Glomerular visceral epithelial cell (primary cell): ENCODE measurements at regions not wholly inside any gene's neighbourhood (a gene's known extent, or its start where the extent isn't known, plus 50 kb on each side); places are given as distances from the start of the nearest gene placed in this dataset.

Experiments
- DNase-seq: peaks from one replicate; pipeline ENCODE4 v3.0.0-alpha.2; 2016; ENCODE audit errors: extremely low spot score

DNA sequence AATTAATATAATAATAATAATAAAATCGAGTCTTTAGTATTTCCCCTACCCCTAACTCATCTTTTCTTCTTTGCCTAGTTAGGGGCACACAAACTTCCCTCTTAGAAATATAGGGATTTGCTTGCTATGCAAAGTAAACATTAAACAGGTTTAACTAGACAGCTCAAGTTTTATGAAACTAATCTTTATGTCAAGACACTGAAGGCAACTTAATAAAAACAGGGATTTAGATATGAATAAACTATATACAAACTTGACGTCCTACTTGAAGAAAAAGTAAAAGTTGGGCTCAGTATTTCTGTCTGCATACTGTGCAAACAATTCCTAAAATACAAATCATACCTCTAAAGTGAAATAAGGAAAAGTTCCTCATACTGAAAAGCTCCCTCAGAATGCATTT is 52.1 kb upstream of the CAV2 start:
- DNase-seq: no peak

DNA sequence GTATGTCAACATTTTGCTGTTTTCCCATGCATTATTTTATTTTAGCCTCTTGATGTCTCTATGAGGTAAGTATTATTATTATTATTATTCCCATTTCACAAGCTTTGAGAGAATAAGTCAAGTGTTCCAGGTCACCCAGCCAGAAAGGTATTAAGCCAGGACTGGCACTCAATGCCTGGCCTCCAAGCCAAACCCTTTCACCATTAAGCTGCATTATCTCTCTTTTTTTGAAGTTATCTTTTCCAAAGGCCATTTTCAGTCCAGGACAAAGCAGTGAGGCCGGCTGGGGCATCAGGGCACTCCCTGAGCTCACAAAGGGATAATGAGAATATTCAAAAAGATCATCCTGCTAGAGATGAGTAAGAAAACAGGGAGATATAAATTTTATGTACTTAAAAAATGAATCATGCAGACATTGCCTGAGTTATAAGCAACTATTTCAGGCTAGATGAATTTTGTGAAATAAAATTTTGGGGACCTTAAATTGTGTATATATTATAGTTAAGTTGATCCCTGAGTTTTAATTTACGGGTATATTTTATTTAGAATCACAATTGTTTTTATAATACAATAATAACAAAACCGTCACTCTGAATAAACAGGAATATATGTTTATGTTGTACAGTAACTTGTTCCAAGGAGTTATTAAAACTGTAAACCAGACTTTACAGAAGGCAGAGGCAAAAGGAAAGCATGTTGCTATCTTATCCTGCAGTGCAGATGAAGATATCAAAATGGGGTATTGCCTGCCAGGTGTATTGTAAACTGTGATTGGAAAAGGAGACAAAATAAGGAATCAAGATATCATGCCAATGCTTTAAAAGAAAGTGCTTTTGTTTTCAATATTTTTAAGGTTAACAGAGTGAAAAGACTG is 51.3 kb upstream of the CAV2 start:
- DNase-seq: no peak

DNA sequence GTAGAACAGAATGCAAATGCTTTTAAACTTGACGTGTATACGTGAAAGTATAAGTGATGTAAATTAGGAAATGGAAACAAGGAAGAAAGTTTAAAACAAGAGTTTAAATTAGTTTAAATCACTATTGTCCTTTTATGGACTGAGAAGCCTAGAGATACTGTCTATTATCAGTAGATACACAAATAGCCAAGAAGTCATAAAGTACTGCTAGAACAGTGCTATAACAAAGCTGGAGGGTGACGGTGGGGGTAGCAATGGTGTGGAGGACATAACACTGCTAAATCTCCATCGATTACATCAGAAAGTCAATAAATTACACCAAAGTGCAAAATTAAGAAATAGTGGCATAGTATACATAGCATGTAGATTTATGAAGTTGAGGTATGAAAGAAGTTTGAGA is 50.1 kb upstream of the CAV2 start:
- no peak for DNase-seq
